Mucosa of stomach (tissue), 1 donor: ENCODE measurements at regions not wholly inside any gene's neighbourhood (a gene's known extent, or its start where the extent isn't known, plus 50 kb on each side); places are given as distances from the start of the nearest gene placed in this dataset.
"Not testable (repeated sequence)": the region's sequence is repeated elsewhere in the genome, so short reads cannot be mapped to it uniquely, and the experiment has no call there.

Source experiments
- H3K27me3 ChIP-seq: one replicate; pipeline ENCODE4 v1.7.0; 2013; ENCODE audit warnings: mild to moderate bottlenecking, low read length; ENCODE audit not compliant: control insufficient read depth, insufficient read depth
- H3K36me3 ChIP-seq: one replicate; pipeline ENCODE4 v1.7.0; 2013; ENCODE audit warnings: low read length; ENCODE audit not compliant: control insufficient read depth, insufficient read depth
- H3K4me1 ChIP-seq: one replicate; pipeline ENCODE4 v1.7.0; 2013; ENCODE audit warnings: mild to moderate bottlenecking, low read length; ENCODE audit not compliant: control insufficient read depth, insufficient read depth
- H3K4me3 ChIP-seq: one replicate; pipeline ENCODE4 v1.7.0; 2013; ENCODE audit warnings: low read length
- H3K9ac ChIP-seq: one replicate; pipeline ENCODE4 v1.7.0; 2013; ENCODE audit warnings: mild to moderate bottlenecking, low read length, moderate library complexity
- H3K9me3 ChIP-seq: one replicate; pipeline ENCODE4 v1.7.0; 2013; ENCODE audit warnings: mild to moderate bottlenecking, low read length, moderate library complexity; ENCODE audit not compliant: control insufficient read depth
- donor health status: Pancreatic carcinoma.

- Histone ChIP-seq H3K36me3 (no peaks in the 10 kb centered on the region), H3K4me1 (no peaks in the 10 kb centered on the region), H3K9me3 (no peaks in the 10 kb centered on the region), H3K4me3 (no peak overlapping the region), H3K27me3 (no peaks in the 10 kb centered on the region), H3K9ac (no peak overlapping the region)
Observed at GRCh38 chr12:92384571-92384970, 238.9 kb upstream of the BTG1 start.

- no peaks in the 10 kb centered on the region for H3K9me3 ChIP-seq
- no peak overlapping the region for H3K4me3 ChIP-seq
- no peaks in the 10 kb centered on the region for H3K36me3 ChIP-seq
- no peaks in the 10 kb centered on the region for H3K27me3 ChIP-seq
- no peaks in the 10 kb centered on the region for H3K4me1 ChIP-seq
- no peak overlapping the region for H3K9ac ChIP-seq
Observed at GRCh38 chr12:92382383-92382878, 236.8 kb upstream of the BTG1 start.

- H3K4me3 ChIP-seq = no peak overlapping the region
- H3K9ac ChIP-seq = no peak overlapping the region
- no peaks in the 10 kb centered on the region for H3K36me3 ChIP-seq
- H3K27me3 ChIP-seq = no peaks in the 10 kb centered on the region
- no peaks in the 10 kb centered on the region for H3K9me3 ChIP-seq
- H3K4me1 ChIP-seq = no peaks in the 10 kb centered on the region
Observed at GRCh38 chr12:92381856-92382255, 236.2 kb upstream of the BTG1 start.

- H3K9me3 ChIP-seq = no peaks in the 10 kb centered on the region
- H3K4me3 ChIP-seq = no peak overlapping the region
- H3K36me3 ChIP-seq = no peaks in the 10 kb centered on the region
- H3K27me3 ChIP-seq = no peaks in the 10 kb centered on the region
- H3K4me1 ChIP-seq = no peaks in the 10 kb centered on the region
- no peak overlapping the region for H3K9ac ChIP-seq
Observed at GRCh38 chr12:92378682-92379479, 233.2 kb upstream of the BTG1 start.

GRCh38 chr12:92375504-92375903 is 229.9 kb upstream of the BTG1 start:
- not testable (repeated sequence) for H3K27me3 ChIP-seq, H3K9ac ChIP-seq, H3K4me1 ChIP-seq, H3K9me3 ChIP-seq, H3K4me3 ChIP-seq, H3K36me3 ChIP-seq

GRCh38 chr12:92370828-92371227 is 225.2 kb upstream of the BTG1 start:
- no peaks in the 10 kb centered on the region for H3K36me3 ChIP-seq

GRCh38 chr12:92369636-92370035 is 224.0 kb upstream of the BTG1 start:
- Histone ChIP-seq H3K27me3 (no peaks in the 10 kb centered on the region), H3K4me3 (no peak overlapping the region), H3K36me3 (no peaks in the 10 kb centered on the region), H3K9ac (no peak overlapping the region), H3K9me3 (no peaks in the 10 kb centered on the region), H3K4me1 (peaks cover 7% of the 10 kb centered on the region)

More at GRCh38 chr12:92370828-92371227, 225.2 kb upstream of the BTG1 start:
- H3K4me3 ChIP-seq = no peak overlapping the region
- H3K4me1 ChIP-seq = peaks cover 7% of the 10 kb centered on the region
- no peaks in the 10 kb centered on the region for H3K9me3 ChIP-seq
- no peak overlapping the region for H3K9ac ChIP-seq
- H3K27me3 ChIP-seq = no peaks in the 10 kb centered on the region

- Histone ChIP-seq H3K4me1 (peaks cover 7% of the 10 kb centered on the region), H3K27me3 (no peaks in the 10 kb centered on the region), H3K4me3 (no peak overlapping the region), H3K9ac (no peak overlapping the region), H3K36me3 (no peaks in the 10 kb centered on the region), H3K9me3 (no peaks in the 10 kb centered on the region)
Observed at GRCh38 chr12:92369056-92369455, 223.4 kb upstream of the BTG1 start.

- Histone ChIP-seq H3K27me3 (no peaks in the 10 kb centered on the region), H3K4me3 (no peak overlapping the region), H3K4me1 (peaks cover 7% of the 10 kb centered on the region), H3K36me3 (no peaks in the 10 kb centered on the region), H3K9me3 (no peaks in the 10 kb centered on the region), H3K9ac (no peak overlapping the region)
Observed at GRCh38 chr12:92365836-92366235, 220.2 kb upstream of the BTG1 start.

GRCh38 chr12:92365333-92365732 is 219.7 kb upstream of the BTG1 start:
- Histone ChIP-seq H3K36me3 (no peaks in the 10 kb centered on the region), H3K9ac (no peak overlapping the region), H3K4me3 (no peak overlapping the region), H3K9me3 (no peaks in the 10 kb centered on the region), H3K4me1 (peaks cover 7% of the 10 kb centered on the region), H3K27me3 (no peaks in the 10 kb centered on the region)

GRCh38 chr12:92363295-92364146 is 217.9 kb upstream of the BTG1 start:
- Histone ChIP-seq H3K9ac (no peak overlapping the region), H3K4me1 (peaks cover 7% of the 10 kb centered on the region), H3K36me3 (no peaks in the 10 kb centered on the region), H3K9me3 (no peaks in the 10 kb centered on the region), H3K27me3 (no peaks in the 10 kb centered on the region), H3K4me3 (no peak overlapping the region)

- Histone ChIP-seq H3K4me3 (no peak overlapping the region), H3K9me3 (no peaks in the 10 kb centered on the region), H3K27me3 (no peaks in the 10 kb centered on the region), H3K9ac (no peak overlapping the region), H3K36me3 (no peaks in the 10 kb centered on the region), H3K4me1 (peaks cover 7% of the 10 kb centered on the region)
Observed at GRCh38 chr12:92362785-92363184, 217.1 kb upstream of the BTG1 start.
